Stimulated activated CD4-positive, alpha-beta T cell treated with anti-CD3 and anti-CD28 coated beads, Interleukin-2, amount 100 ng/mL, for 24 hours (primary cell): ENCODE measurements at regions not wholly inside any gene's neighbourhood (a gene's known extent, or its start where the extent isn't known, plus 50 kb on each side); places are given as distances from the start of the nearest gene placed in this dataset.

Experiments
- DNase-seq, 2 donors: peaks; one replicate each; pipeline ENCODE4 v3.0.0-alpha.2; 2020

DNA sequence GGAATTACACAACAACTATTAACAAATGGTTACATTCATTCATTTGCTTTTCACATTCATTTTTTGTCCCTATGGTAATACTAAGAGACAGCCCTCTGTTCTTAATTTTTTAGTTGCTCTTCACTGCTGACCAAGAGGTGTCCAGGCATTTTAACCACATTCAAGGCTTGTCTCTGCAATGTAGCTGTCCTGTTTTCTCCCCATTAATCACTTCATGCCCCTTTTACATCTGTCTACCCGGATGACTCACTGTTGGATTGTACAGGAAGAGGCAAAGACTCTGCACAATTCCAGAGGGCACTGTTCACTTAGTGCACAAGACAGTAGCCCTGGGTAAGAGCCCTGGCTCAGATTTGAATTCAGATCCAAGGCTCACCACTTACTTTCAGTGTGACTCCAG is 168.5 kb downstream of the NOC3L start:
- no peak for DNase-seq

DNA sequence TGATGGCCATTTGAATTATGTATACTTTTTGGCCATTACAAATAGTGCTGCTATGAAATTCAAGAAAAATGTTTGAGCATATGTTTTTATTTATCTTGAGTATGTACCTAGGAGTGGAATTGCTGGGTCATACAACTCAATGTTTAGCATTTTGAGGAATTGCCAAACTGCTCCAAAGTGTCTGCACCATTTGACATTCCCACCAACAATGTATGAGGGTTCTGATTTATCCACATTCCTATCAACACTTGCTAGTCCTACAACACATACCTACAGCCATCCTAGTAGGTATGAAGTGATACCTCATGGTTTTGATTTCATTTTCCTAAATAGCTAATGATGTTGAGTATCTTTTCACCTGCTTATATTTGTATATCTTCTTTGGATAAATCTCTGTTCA is 165.5 kb downstream of the NOC3L start:
- DNase-seq = no peak

DNA sequence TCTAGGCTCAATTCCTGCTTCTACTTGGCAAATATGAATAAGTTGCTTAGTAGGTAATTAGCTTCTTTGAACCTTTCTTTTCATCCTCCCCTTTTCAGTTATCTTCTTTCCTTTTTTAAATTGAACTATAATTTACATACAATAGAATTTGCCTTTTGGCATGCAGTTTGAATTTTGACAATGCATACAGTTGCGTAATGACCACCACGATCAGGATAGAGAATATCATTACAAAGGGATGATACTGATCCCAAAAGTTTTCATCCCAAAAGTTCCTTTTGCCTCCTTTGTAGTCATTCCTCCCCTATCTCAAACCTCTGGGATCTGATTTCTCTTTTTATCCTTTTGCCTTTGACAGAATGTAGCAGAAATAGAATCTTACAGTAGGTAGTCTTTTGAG is 164.4 kb downstream of the NOC3L start:
- no peak for DNase-seq

DNA sequence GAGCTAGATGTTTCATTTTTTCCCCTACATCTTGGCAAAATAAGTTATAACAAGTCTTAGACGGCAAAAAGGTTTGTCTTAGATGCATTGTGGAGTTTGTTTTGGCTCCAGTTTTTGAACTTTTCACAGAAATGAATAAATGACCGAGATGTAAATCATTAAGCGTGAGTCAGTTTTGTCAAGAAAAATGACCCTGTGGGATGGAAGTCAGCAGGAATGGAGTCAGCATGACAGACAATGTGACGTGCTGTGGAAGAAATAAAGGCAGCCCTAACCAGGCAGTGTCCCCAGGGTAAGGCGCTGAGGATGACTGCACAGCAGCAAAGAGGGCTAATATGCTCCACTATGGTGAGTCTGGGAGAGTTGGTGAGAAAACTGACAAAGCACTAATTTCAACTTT is 163.2 kb downstream of the NOC3L start:
- DNase-seq = no peak

DNA sequence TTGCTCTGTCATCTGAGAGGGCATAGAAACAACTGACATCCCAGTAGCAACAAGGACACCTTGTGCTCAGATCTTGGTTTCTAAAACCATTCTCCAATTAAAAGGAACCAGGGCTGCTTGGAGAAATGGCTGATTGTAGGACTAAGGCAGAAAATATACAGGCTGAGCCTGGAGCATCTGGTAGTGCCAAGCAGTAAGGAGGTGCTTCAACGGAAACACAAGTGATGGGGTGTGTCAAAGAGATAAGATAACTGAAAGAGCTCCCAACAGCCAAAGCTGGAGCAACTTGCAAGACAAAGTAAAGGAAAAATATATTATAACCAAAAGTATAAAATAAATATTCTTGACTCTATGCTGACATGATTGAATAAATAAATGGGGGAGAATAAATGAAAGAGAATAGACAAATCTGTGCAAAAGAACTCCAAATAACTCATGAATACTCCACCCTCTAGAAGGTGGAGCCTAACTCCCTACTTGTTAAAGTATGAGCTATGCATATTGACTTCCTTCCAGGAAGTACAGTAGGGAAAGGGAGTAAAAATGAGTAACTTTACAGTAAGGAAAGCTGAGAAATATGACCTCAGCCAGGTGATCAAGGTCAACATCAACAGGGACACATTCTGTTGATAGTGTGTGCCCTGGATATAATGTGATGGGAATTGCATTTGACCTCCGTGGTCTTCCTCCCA is 162.4 kb downstream of the NOC3L start:
- no peak for DNase-seq

DNA sequence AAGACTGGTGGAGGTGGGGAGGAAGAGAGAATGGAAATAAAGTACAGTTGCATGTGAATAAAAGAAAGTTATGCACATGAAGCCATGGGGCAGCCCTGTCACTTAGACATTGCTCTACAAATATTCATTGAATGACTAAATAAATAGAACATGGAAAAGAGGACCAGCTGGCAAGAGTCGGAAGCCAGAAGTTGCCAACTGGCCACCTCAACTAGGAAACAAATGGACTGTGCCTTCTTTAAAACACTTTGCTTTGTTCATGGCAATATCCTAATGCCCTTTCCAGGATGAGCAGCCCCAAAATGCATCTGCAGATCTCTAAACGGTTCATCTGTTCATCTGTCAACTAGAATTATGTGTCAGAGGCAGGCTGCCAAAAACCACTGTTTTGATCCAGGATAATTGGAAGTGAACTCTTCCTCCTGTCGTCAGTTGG is 157.3 kb downstream of the NOC3L start:
- no peak for DNase-seq

DNA sequence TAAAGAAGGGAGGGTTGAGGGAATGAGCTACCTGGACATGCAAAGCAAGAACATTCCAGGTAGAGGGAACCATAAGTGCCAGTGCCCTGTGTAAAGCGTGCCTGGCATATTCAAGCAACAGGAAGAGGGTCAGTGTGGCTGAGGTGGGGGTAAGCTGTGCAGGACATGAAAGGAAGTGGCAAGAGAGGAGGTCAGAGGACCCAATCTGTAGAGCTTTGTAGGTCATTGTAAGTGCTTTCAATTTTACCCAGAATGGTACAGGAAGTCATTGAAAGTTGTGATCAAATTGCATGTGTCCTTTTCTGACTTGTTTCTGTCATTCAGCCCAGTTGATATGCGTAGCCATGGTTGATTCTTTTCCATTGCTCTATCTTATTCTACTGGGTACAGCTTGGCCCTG is 156.6 kb downstream of the NOC3L start:
- DNase-seq = no peak

DNA sequence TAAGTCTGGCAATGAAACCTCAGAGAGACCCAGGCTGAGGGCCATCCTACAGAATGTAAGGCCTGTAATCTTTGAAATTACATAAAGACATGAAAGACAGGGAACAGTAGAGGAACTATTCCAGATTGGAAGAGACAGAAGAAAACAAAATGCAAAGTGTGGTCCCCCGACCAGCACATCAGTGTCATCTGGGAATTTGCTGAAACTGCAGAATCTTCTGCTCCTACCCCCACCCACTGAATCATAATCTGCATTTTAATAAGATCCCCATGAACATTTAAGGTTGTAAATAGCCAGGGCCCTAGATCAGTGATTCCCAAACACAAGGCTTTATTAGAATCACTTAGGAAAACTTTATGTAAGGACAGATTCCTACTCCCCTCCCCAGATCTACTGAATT is 154.4 kb downstream of the NOC3L start:
- DNase-seq = no peak

DNA sequence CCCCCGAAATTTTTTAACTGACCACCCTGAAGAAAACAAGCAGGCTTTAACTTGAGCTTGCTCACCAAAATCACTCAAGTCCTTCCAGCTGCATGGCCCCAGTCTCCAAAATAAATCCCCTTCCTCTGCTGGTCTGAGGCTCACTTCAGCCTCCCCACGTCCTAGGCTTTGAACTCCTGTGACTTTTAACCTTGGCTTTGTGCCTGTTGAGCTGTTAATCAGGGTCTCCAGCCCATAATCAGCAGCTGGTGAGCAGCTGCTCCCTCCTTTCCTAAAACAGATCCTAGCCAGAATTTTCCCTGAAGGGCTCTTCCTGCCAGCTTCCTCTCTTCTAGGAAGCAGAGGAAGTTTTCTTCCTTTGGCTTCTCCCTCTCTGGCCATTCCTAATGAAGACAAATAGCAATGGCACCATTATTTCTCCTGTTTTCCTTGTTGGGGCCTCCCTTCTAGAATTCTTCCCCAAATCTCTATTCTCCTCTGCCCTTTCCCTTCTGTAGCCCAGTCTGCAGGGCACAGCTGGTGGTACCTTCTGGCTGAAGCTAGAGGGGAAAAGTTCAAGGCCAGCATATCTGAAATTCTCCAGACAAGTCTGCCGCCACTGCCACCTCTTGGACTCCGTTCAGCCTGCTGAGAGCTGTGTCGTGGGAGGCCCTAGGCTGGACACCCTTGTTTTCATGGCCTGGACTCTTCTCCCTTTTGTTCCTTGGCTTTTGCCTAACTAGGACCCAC is 152.1 kb downstream of the NOC3L start:
- no peak for DNase-seq

DNA sequence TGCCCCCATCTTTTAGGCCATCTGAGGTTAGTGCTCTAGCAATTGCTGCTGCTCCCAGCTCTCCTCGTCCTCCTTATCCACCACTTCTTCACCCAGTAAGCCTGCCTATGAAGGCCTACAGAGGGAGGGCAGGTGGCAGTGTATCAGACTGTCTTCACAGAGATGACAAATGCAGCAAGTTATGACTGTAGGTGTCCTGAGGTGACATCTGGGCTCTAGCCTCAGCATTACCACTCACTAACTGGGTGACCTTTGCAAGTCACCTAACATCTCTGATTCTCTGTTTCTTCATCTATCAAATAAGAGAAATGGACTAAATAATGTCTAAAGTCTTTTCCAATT is 151.6 kb downstream of the NOC3L start:
- DNase-seq = no peak

DNA sequence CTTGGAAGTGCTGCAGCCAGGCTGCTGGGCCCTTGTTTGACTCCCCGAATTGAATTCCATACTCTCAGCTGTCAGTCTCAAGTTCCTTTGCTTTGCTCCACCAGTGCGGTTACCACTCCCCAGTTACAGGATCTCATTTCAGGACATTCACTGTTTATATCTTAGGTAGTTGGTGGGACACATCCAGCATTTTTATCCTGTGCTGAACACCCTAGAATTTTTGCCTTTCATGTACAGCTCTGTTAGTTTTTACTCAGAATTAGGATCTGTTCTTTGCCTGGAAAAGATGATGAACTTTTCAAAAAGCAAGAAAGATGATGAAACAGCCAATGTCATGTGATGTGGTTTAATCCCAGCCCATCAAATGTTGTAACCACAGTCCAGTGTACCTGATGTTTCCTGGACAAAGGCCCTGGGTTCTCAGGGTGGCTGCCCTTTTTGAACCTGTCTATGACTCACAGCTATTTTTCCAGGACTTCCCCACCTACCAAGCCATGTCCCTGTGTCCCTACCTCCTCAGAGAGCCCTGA is 149.7 kb downstream of the NOC3L start:
- no peak for DNase-seq

DNA sequence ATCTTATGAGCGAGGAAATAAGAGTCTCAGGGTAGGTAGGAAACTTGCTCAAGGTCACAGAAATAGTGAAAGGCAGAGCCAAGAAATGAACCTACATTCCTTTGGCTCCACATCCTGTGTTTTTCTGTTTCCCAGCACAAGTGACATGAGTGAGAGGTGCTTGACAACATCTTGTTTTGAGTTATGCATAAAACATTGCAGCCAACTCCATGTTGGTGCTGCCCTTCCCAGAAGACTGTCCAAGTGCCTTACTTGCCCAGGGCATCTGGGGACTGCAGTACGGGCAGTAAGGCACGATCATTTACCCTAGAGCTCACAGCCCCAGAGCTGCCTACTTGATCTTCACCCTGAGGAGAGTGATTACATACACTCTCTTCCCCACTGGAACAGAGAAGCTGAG is 148.8 kb downstream of the NOC3L start:
- DNase-seq = no peak

DNA sequence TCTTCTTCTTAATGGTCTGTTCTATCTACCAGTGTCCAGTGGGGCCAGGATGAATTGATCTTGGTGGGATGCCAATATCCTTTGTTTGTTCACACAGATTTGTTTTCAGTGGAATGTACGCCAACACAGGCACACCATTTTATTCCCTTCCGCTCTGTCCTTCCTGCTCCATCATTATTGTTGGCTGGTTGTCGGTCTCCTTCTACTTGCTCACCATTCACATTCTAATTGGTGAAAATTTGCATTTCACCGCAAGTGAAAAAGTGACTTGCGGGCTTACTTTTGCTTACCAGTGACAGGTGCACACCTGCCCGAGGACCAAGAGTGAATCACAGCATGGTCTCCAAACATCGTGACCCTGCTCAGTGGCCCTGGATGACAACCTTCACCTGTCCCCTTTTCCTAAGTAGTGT is 148.3 kb downstream of the NOC3L start:
- DNase-seq = no peak

DNA sequence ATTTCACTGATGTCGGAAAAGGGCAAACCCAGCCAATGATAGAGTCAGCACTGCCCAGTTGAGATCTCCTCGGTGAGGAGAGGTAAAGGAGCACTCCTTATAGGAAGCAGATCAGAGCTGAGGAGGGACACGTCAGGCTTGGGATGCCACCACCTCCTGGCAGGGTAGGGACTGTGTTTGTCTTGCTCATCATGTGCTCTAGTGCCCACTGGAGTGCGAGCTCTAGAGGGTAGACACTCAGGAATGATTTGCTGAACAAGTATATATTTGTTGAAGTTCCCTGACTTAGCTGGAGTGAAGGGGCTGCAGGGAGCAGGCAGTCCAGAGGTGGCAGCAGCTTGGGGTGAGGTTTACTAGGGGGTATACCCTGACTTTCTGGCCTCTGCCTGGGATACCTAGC is 146.5 kb downstream of the NOC3L start:
- DNase-seq = no peak

DNA sequence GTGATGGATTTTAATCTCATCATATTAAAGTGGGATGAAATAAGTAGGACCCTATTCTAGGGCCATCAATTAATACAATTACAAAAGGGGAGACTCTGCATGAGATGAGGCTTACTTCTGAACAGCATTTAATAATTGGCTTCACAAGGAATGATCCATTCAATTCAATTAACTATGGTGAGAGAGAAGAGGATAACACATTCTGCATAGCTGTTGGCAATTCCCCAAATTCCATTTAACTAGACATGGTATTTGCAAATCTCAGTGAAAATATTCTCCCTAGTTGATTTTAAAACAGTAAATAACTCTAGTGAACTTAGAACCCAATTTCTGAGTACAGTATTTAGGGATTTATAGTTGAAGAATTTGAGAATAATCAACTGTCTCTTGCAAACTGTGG is 145.3 kb downstream of the NOC3L start:
- DNase-seq = no peak

DNA sequence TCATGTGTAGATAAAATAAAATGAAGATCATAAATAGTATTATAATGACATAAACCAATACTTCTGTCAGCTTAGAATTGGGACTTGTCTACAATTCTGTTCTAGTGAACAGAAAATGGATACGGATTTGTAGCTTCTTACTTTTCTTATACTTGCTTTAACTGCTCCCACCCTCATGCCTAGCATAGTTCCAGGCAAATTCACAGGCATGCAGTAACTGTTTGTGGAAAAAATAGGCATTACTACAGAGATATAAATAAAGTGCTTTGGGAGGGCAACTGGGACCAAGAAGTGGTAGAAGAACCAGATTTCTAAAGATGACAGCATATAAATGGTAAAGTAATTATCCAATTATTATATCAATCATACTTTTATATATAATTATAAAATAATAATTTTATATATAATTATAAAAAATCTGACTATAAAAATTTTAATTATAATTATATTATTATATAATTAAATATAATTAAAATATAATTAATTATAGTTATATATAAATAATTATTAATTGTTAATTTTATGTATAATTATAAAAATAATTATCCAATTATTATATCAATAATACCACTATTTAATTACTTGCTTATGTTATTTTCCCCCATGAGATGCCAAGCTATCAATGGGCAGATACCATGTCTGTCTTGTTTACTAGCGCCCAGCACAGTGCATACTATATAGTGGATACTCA is 144.1 kb downstream of the NOC3L start:
- DNase-seq = no peak

DNA sequence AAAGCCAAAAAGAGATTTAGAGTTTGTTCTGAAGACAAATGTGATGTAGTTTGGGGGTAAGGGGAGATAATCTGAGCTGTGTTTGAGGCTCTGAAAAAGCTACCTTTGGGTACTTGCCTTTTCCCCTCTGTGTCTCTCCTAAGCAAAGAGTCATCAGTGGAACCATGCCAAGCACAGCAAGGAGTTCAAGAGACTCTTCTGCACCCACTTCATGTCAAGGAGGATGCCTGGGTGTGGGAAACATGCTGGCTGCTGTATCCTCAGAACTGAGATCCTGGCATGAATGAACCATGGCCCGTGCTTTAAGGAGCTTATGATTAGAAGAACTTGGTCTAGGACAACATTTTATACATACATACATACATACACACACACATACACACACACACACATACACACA is 142.9 kb downstream of the NOC3L start:
- DNase-seq = no peak

DNA sequence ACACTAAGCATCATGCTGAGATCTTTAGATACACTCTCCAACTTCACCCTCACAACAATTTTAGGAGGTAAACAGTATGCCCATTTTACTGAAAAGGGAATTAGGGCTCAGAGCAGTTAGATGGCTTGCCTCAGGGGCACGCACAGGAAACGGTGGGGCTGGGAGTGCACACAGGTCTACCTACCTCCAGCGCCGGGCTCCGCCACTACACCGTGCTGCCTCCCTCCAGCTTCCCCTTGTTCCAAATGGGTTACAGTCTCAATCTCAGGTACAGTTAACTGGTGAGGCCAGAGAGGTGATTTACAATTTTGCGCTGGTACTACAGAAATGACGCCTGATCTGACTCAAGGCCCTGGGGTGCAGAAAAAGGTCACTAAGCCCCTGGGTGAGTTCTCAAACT is 142.0 kb downstream of the NOC3L start:
- DNase-seq = no peak

DNA sequence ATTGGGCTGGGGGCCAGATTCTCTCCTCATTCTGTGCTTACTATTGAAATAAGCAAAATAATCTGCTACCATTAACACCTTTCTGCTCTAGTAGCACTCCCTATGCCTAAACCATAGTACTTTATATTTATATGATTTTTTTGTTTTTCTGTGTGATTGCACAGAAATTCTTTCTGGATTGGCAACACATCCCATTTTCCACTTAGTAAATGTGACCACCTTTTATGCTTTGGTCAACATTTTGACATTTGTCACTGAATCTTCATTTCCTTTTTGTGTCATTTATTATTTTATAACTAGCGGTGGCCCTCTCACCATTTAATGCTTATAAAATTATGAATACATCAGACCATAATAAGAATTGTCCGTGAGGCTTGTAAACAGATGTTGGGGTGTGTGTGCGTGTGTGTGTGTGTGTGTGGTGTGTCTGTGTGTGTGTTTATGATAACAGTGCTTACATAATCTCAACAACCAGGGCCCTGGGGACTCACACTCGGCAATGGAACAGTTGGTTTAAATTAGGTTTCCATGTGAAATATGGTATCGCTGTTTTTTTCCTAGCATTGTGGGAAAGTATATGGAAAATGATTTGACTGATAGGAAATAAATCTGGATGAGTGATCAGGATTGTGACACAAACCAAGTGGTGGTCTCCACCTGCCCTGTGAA is 138.9 kb downstream of the NOC3L start:
- no peak for DNase-seq

DNA sequence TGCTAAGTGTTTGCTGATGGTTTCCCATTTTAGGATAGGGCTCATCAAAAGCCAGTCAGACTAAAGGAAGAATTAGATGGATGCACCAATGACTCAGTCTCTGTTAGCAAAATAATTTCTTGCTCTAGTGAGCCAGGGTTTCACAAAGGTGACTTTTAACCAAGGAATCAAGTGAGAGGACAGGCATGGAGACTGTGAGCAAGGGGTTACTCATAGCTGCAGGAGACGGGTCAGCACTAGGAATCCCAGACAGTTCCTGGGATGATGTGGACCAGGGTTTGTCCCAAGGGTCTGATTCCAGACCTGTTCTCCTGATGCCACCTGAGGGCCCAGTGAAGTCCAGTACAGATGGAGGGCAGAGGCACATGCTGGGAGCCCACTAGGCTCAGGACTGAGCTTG is 138.1 kb downstream of the NOC3L start:
- DNase-seq = no peak

DNA sequence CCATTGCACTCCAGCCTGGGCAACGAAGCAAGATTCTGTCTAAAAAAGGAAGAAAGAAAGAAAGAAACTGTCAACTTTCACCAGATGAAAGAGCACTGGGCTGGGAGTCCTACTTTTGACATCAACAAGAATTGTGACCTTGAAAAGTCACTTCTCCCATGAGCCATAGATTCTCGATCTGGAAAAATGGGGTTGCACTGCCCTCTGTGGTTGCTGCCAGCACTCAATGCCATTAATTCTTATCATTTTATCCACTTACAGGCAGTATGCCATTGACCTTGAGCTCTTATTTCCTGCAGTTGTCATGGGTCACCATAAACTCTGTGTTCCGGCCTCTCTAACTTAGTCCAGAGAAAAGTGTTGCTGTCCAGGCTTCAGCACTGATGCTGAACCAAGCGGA is 137.2 kb downstream of the NOC3L start:
- no peak for DNase-seq

DNA sequence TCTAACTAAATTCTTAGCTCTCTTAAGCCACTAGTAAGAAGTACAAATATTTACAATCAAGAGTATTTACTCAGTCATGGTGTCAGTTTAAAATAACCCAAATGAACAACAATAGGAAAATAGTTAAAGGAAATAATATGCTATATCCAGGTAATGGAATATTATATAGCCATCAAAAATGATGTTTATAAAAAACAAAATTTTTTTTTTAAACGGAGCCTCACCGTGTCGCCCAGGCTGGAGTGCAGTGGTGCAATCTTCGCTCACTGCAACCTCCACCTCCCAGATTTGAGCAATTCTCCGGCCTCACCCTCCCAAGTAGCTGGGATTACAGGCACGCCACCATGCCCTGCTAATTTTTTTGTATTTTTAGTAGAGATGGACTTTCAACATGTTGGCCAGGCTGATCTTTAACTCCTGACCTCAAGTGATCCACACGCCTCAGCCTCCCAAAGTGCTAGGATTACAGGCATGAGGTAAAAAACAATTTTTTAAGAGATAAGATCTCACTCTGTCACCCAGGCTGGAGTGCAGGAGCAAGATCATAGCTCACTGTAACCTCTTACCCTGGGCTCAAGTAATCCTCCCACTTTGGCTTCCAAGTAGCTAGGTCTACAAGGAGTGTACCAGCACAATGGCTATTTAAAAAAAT is 132.5 kb downstream of the NOC3L start:
- no peak for DNase-seq
